ENCODE measurements at regions not wholly inside any gene's neighbourhood (a gene's known extent, or its start where the extent isn't known, plus 50 kb on each side); places are given as distances from the start of the nearest gene placed in this dataset.

- no peak for TF ChIP-seq CTCF (IDR thresholded peaks at IDR 0.05; ENCODE audit: insufficient read depth, low read length, poor library complexity, severe bottlenecking)
- TF ChIP-seq EZH2phosphoT487 (conservative IDR thresholded peaks at IDR 0.05; ENCODE audit: low read length), result no peak
Measured at GRCh38 chr20:6685181-6685582, 82.3 kb upstream of the BMP2 start.

Measured in SU-DHL-6 (cell line).